Chondrocyte (in vitro differentiated cells): ENCODE measurements at regions not wholly inside any gene's neighbourhood (a gene's known extent, or its start where the extent isn't known, plus 50 kb on each side); places are given as distances from the start of the nearest gene placed in this dataset.
"Not testable (repeated sequence)": the region's sequence is repeated elsewhere in the genome, so short reads cannot be mapped to it uniquely, and the experiment has no call there.

Experiments
- DNase-seq: peaks from one replicate; pipeline ENCODE4 v3.0.0; 2021; ENCODE audit warnings: mixed read lengths, low spot score
- H3K27ac Mint-ChIP-seq: one replicate; pipeline ENCODE4 v1.8.0; 2021; ENCODE audit warnings: mild to moderate bottlenecking, moderate library complexity, mixed read lengths; ENCODE audit not compliant: unreplicated experiment
- H3K27me3 Mint-ChIP-seq: 2 replicates; pipeline ENCODE4 v1.8.0; 2021; ENCODE audit warnings: low read depth, mixed read lengths
- H3K36me3 Mint-ChIP-seq: 2 replicates; pipeline ENCODE4 v1.8.0; 2021; ENCODE audit warnings: low read depth, mixed read lengths
- H3K4me1 Mint-ChIP-seq: 2 replicates; pipeline ENCODE4 v1.8.0; 2021; ENCODE audit warnings: low read depth, mild to moderate bottlenecking, mixed read lengths
- H3K4me3 Mint-ChIP-seq: one replicate; pipeline ENCODE4 v1.8.0; 2021; ENCODE audit warnings: mild to moderate bottlenecking, moderate library complexity, mixed read lengths; ENCODE audit not compliant: unreplicated experiment
- H3K9me3 Mint-ChIP-seq: 2 replicates; pipeline ENCODE4 v1.8.0; 2021; ENCODE audit warnings: low read depth, mixed read lengths
- TF ChIP-seq, protein P1 (sequence below): fragments of 200-600 bp; sonication (generic); IDR thresholded peaks from 2 replicates; pipeline ENCODE4 v1.5.0; 2021; ENCODE audit warnings: antibody characterized with exemption, mild to moderate bottlenecking, moderate library complexity

DNA sequence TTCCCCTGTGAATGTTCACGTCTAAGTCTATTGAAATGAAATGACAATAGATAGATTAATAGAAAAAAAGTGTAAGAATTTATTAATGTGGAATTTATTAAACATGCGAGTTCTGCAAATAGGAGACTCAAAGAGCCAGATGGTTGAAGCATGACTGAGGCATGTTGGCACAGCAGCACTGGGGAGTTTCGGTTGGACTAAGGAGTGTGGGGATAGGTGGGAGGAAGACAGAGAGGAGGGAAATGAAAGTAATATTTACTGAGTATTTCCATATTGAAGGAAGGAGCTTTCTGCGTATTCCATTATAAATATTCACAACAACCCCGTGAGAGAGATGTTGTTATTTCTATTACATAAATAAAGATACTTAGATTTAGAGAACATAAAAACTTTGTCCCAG is 79.5 kb upstream of the ZNF644 start:
- no peak overlapping the region for H3K4me3 Mint-ChIP-seq
- H3K27me3 Mint-ChIP-seq = no peaks in the 10 kb centered on the region
- TF ChIP-seq, protein P1, sequence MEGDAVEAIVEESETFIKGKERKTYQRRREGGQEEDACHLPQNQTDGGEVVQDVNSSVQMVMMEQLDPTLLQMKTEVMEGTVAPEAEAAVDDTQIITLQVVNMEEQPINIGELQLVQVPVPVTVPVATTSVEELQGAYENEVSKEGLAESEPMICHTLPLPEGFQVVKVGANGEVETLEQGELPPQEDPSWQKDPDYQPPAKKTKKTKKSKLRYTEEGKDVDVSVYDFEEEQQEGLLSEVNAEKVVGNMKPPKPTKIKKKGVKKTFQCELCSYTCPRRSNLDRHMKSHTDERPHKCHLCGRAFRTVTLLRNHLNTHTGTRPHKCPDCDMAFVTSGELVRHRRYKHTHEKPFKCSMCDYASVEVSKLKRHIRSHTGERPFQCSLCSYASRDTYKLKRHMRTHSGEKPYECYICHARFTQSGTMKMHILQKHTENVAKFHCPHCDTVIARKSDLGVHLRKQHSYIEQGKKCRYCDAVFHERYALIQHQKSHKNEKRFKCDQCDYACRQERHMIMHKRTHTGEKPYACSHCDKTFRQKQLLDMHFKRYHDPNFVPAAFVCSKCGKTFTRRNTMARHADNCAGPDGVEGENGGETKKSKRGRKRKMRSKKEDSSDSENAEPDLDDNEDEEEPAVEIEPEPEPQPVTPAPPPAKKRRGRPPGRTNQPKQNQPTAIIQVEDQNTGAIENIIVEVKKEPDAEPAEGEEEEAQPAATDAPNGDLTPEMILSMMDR = no peak
- H3K36me3 Mint-ChIP-seq = no peaks in the 10 kb centered on the region
- no peak overlapping the region for H3K27ac Mint-ChIP-seq
- no peak for DNase-seq
- no peaks in the 10 kb centered on the region for H3K9me3 Mint-ChIP-seq
- H3K4me1 Mint-ChIP-seq = peaks cover 5% of the 10 kb centered on the region

DNA sequence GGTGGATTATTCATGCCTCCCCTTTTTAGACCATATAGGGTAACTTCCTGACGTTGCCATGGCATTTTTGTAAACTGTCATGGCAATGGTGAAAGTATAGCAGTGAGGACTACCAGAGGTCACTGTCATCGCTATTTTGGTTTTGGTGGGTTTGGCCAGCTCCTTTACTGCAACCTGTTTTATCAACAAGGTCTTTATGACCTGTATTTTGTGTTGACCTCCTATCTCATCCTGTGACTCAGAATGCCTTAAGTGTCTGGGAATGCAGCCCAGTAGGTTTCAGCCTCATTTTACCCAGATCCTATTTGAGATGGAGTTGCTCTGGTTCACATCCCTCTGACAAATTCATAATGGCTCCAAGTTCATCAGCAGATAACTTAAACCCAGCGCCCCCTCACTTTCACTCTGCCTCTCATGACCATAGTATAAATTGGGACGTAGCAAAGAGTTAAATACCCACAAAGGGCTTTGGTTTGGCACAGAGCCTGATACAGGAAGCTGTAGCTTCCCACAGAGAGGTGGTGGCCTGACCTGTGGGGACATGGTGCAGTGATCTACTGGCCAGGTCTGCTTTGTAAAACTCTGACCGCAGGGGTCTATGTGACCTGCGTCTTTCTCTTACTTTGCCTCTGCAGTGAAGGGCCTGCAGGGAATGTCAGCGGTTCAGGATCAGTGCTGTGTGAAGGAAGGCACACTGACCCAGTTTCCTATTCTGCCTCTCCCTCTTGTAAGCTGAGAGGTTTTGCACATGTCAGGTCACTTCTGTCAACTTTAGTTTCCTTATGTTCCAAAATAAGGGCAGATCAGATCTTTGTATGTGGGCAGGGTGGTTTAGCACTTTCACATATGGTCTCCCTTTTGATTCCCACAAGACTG is 78.1 kb upstream of the ZNF644 start:
- Mint-ChIP-seq H3K9me3 (no peaks in the 10 kb centered on the region), H3K4me1 (peaks cover 5% of the 10 kb centered on the region), H3K27me3 (no peaks in the 10 kb centered on the region), H3K4me3 (no peak overlapping the region), H3K36me3 (no peaks in the 10 kb centered on the region), H3K27ac (no peak overlapping the region)
- TF ChIP-seq, protein P1 = no peak
- DNase-seq = no peak

DNA sequence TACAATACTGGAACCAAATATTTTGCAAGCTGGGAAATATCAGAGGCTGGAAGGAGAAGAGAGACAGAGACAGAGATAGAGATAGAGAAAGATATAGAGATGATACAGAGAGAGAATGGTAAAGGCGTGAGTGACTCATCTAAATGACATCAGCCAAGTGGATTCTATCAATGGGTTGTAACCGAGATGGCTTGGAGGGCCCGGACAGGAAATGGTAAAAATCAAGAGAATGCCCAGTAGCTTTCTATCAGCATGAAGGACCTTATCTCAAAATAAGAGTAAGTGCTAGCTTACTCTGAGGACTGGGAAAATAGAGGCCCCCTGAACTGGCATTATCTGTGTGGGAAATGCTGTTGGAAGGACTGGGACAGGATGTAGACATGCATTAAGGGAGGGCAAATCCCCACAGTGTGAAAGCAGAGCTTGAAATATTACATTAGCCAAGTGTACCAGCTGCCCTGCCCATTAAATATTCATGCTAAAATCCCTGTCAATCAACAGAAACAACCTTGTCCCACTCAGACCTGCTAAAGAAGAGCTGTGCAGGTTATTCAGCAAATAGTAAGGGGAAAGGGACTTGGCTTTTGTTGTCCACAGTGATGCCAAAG is 76.6 kb upstream of the ZNF644 start:
- Mint-ChIP-seq H3K4me3 (no peak overlapping the region), H3K27ac (no peak overlapping the region), H3K27me3 (no peaks in the 10 kb centered on the region), H3K4me1 (peaks cover 5% of the 10 kb centered on the region), H3K9me3 (no peaks in the 10 kb centered on the region), H3K36me3 (no peaks in the 10 kb centered on the region)
- TF ChIP-seq, protein P1 = no peak
- DNase-seq = no peak

DNA sequence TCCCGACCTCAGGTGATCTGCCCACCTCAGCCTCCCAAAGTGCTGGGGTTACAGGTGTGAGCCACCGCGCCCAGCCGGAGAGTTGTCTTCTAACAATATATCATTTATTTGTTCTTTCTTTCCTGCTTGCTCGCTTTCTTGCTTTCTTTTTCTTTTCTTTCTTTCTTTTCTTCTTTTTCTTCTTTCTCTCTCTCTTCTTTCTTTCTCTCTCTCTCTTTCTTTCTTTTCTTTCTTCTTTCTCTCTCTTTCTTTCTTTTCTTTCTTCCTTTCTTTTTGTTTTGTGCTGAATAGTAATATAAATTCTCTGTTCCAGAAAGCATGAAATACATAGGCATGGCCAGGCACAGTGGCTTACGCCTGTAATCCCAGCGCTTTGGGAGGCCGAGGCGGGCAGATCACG is 73.5 kb upstream of the ZNF644 start:
- H3K36me3 Mint-ChIP-seq, DNase-seq, H3K4me1 Mint-ChIP-seq, H3K4me3 Mint-ChIP-seq, H3K27ac Mint-ChIP-seq, H3K9me3 Mint-ChIP-seq, H3K27me3 Mint-ChIP-seq: not testable (repeated sequence)

DNA sequence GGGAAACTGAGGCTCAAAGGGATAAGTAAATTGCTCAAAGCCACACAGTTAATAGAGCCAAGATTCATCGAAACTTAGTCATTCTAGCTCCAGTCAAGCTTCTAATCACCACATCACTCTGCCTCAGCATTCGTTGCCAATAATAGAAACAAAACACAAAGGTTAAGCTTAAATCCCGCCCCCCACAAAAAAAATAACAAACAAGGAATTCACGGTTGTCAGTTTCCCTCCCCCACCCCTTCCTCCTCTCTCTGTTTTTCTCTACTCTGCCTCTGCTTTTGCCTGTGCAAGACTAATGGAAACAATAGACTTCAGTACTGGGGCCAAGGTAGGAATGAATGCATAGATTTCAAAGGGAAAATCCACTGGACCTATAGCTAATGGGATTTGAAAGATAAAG is 70.7 kb upstream of the ZNF644 start:
- Mint-ChIP-seq H3K4me1 (no peaks in the 10 kb centered on the region), H3K27me3 (no peaks in the 10 kb centered on the region), H3K4me3 (no peak overlapping the region), H3K9me3 (peaks cover 2% of the 10 kb centered on the region), H3K36me3 (no peaks in the 10 kb centered on the region), H3K27ac (no peak overlapping the region)
- DNase-seq = no peak
- TF ChIP-seq, protein P1 = no peak
